GM23338 (cell line): ENCODE measurements at regions not wholly inside any gene's neighbourhood (a gene's known extent, or its start where the extent isn't known, plus 50 kb on each side); places are given as distances from the start of the nearest gene placed in this dataset.

Experiments
- CTCF ChIP-seq, 2 experiments: fragments of 200-600 bp in 1 of 2; sonication (generic) in 1 of 2; conservative IDR thresholded peaks; 2 replicates each; pipeline versions ENCODE4 v1.5.1 to v1.6.1; 2016 to 2017; ENCODE audit warnings: antibody characterized with exemption in 2 of 2, low read depth in 2 of 2, mild to moderate bottlenecking in 2 of 2, moderate library complexity in 1 of 2
- STAT1 ChIP-seq: IDR thresholded peaks from one replicate; pipeline ENCODE4 v1.6.1; 2016; ENCODE audit warnings: antibody characterized with exemption; ENCODE audit not compliant: unreplicated experiment
- TF ChIP-seq, protein P1 (sequence below): fragments of 250-450 bp; sonication (Bioruptor Pico); IDR thresholded peaks from 2 replicates; pipeline ENCODE4 v1.5.0; 2020; ENCODE audit warnings: mild to moderate bottlenecking, moderate library complexity
- TF ChIP-seq, protein P2 (sequence below): IDR thresholded peaks from one replicate; pipeline ENCODE4 v1.6.1; 2018; ENCODE audit warnings: antibody characterized with exemption; ENCODE audit not compliant: unreplicated experiment

GRCh38 chr18:22088996-22089640, 80.3 kb upstream of the GATA6 start (continued):
- TF ChIP-seq, protein P1, sequence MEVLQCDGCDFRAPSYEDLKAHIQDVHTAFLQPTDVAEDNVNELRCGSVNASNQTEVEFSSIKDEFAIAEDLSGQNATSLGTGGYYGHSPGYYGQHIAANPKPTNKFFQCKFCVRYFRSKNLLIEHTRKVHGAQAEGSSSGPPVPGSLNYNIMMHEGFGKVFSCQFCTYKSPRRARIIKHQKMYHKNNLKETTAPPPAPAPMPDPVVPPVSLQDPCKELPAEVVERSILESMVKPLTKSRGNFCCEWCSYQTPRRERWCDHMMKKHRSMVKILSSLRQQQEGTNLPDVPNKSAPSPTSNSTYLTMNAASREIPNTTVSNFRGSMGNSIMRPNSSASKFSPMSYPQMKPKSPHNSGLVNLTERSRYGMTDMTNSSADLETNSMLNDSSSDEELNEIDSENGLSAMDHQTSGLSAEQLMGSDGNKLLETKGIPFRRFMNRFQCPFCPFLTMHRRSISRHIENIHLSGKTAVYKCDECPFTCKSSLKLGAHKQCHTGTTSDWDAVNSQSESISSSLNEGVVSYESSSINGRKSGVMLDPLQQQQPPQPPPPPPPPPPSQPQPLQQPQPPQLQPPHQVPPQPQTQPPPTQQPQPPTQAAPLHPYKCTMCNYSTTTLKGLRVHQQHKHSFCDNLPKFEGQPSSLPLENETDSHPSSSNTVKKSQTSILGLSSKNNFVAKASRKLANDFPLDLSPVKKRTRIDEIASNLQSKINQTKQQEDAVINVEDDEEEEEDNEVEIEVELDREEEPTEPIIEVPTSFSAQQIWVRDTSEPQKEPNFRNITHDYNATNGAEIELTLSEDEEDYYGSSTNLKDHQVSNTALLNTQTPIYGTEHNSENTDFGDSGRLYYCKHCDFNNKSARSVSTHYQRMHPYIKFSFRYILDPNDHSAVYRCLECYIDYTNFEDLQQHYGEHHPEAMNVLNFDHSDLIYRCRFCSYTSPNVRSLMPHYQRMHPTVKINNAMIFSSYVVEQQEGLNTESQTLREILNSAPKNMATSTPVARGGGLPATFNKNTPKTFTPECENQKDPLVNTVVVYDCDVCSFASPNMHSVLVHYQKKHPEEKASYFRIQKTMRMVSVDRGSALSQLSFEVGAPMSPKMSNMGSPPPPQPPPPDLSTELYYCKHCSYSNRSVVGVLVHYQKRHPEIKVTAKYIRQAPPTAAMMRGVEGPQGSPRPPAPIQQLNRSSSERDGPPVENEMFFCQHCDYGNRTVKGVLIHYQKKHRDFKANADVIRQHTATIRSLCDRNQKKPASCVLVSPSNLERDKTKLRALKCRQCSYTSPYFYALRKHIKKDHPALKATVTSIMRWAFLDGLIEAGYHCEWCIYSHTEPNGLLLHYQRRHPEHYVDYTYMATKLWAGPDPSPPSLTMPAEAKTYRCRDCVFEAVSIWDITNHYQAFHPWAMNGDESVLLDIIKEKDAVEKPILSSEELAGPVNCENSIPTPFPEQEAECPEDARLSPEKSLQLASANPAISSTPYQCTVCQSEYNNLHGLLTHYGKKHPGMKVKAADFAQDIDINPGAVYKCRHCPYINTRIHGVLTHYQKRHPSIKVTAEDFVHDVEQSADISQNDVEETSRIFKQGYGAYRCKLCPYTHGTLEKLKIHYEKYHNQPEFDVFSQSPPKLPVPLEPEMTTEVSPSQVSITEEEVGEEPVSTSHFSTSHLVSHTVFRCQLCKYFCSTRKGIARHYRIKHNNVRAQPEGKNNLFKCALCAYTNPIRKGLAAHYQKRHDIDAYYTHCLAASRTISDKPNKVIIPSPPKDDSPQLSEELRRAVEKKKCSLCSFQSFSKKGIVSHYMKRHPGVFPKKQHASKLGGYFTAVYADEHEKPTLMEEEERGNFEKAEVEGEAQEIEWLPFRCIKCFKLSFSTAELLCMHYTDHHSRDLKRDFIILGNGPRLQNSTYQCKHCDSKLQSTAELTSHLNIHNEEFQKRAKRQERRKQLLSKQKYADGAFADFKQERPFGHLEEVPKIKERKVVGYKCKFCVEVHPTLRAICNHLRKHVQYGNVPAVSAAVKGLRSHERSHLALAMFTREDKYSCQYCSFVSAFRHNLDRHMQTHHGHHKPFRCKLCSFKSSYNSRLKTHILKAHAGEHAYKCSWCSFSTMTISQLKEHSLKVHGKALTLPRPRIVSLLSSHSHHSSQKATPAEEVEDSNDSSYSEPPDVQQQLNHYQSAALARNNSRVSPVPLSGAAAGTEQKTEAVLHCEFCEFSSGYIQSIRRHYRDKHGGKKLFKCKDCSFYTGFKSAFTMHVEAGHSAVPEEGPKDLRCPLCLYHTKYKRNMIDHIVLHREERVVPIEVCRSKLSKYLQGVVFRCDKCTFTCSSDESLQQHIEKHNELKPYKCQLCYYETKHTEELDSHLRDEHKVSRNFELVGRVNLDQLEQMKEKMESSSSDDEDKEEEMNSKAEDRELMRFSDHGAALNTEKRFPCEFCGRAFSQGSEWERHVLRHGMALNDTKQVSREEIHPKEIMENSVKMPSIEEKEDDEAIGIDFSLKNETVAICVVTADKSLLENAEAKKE = no peak
- TF ChIP-seq, protein P2, sequence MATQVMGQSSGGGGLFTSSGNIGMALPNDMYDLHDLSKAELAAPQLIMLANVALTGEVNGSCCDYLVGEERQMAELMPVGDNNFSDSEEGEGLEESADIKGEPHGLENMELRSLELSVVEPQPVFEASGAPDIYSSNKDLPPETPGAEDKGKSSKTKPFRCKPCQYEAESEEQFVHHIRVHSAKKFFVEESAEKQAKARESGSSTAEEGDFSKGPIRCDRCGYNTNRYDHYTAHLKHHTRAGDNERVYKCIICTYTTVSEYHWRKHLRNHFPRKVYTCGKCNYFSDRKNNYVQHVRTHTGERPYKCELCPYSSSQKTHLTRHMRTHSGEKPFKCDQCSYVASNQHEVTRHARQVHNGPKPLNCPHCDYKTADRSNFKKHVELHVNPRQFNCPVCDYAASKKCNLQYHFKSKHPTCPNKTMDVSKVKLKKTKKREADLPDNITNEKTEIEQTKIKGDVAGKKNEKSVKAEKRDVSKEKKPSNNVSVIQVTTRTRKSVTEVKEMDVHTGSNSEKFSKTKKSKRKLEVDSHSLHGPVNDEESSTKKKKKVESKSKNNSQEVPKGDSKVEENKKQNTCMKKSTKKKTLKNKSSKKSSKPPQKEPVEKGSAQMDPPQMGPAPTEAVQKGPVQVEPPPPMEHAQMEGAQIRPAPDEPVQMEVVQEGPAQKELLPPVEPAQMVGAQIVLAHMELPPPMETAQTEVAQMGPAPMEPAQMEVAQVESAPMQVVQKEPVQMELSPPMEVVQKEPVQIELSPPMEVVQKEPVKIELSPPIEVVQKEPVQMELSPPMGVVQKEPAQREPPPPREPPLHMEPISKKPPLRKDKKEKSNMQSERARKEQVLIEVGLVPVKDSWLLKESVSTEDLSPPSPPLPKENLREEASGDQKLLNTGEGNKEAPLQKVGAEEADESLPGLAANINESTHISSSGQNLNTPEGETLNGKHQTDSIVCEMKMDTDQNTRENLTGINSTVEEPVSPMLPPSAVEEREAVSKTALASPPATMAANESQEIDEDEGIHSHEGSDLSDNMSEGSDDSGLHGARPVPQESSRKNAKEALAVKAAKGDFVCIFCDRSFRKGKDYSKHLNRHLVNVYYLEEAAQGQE = no peak
- no peak for TF ChIP-seq STAT1
- TF ChIP-seq CTCF (conservative IDR thresholded peaks at IDR 0.05; ENCODE audit: low read depth in 2 of 2) = no peak
